SK-N-SH treated with all-trans-retinoic acid at 6 μM for 48 hours (cell line): ENCODE measurements at regions not wholly inside any gene's neighbourhood (a gene's known extent, or its start where the extent isn't known, plus 50 kb on each side); places are given as distances from the start of the nearest gene placed in this dataset.

ENCODE experiments used
- ARNTL ChIP-seq: fragments of 450-650 bp; formaldehyde crosslinking; IDR thresholded peaks from 2 replicates; pipeline ENCODE4 v1.5.0; 2020; ENCODE audit warnings: low read depth, mild to moderate bottlenecking, moderate library complexity, borderline replicate concordance
- ESRRG ChIP-seq: fragments of 250-450 bp; sonication (Bioruptor Pico); IDR thresholded peaks from 2 replicates; pipeline ENCODE4 v1.6.1; 2021; ENCODE audit warnings: mild to moderate bottlenecking
- OSR1 ChIP-seq: fragments of 250-450 bp; sonication (Bioruptor Pico); IDR thresholded peaks from 2 replicates; pipeline ENCODE4 v1.8.0; 2022; ENCODE audit warnings: moderate library complexity, mild to moderate bottlenecking, inconsistent platforms
- SNAI2 ChIP-seq: fragments of 250-450 bp; sonication (Bioruptor Pico); IDR thresholded peaks from 2 replicates; pipeline ENCODE4 v1.5.0; 2020; ENCODE audit warnings: mild to moderate bottlenecking, moderate library complexity
- TCF4 ChIP-seq: fragments of 250-450 bp; sonication (Bioruptor Pico); IDR thresholded peaks from 2 replicates; pipeline ENCODE4 v1.8.0; 2021; ENCODE audit warnings: mild to moderate bottlenecking, moderate library complexity, borderline replicate concordance
- TOX ChIP-seq: fragments of 250-450 bp; sonication (Bioruptor Pico); IDR thresholded peaks from 2 replicates; pipeline ENCODE4 v1.8.0; 2021; ENCODE audit warnings: mild to moderate bottlenecking, moderate library complexity, borderline replicate concordance
- ZFP3 ChIP-seq: fragments of 250-450 bp; sonication (Bioruptor Pico); IDR thresholded peaks from 2 replicates; pipeline ENCODE4 v1.5.0; 2020; ENCODE audit warnings: mild to moderate bottlenecking, moderate library complexity
- ZFP30 ChIP-seq: fragments of 450-650 bp; formaldehyde crosslinking; IDR thresholded peaks from 2 replicates; pipeline ENCODE4 v1.5.0; 2022; ENCODE audit warnings: mild to moderate bottlenecking, moderate library complexity
- ZNF565 ChIP-seq: fragments of 450-650 bp; formaldehyde crosslinking; conservative IDR thresholded peaks from 2 replicates; pipeline ENCODE4 v1.5.0; 2020; ENCODE audit warnings: low read depth, mild to moderate bottlenecking, moderate library complexity
- ZNF70 ChIP-seq: fragments of 450-650 bp; formaldehyde crosslinking; IDR thresholded peaks from 2 replicates; pipeline ENCODE4 v1.5.0; 2020; ENCODE audit warnings: mild to moderate bottlenecking, moderate library complexity
- TF ChIP-seq, protein P1 (sequence below): fragments of 250-450 bp; sonication (Bioruptor Pico); IDR thresholded peaks from 2 replicates; pipeline ENCODE4 v1.5.1; 2021; ENCODE audit warnings: mild to moderate bottlenecking, moderate library complexity
- TF ChIP-seq, protein P2 (sequence below): fragments of 250-450 bp; sonication (Bioruptor Pico); IDR thresholded peaks from 2 replicates; pipeline ENCODE4 v1.8.0; 2021; ENCODE audit warnings: low read depth, mild to moderate bottlenecking, moderate library complexity, borderline replicate concordance
- TF ChIP-seq, protein P3 (sequence below): fragments of 250-450 bp; sonication (Bioruptor Pico); IDR thresholded peaks from 2 replicates; pipeline ENCODE4 v1.8.0; 2020; ENCODE audit warnings: mild to moderate bottlenecking, moderate library complexity, borderline replicate concordance
- TF ChIP-seq, protein P4 (sequence below): fragments of 250-450 bp; sonication (Bioruptor Pico); IDR thresholded peaks from 2 replicates; pipeline ENCODE4 v1.5.1; 2020; ENCODE audit warnings: low read depth, mild to moderate bottlenecking, moderate library complexity

DNA sequence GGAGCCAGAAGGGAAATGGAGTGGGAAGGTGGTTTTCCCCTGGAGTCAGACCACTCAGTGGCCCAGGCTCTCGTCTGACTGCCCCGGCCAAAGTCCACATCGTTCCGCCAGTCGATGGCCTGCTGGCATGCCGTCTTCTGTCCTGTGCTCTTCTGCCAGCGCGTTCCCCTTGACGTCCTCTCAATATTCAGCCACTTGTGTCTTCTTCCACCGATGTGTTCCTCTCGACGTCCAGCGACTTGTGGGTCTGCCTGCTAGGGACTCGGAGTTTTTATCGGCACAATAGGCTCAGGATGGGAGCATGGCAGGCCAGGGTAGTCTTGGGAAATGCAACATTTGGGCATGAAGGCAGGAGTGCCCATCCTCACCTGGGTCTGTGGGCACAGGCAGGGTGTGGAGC is 542.5 kb upstream of the LMCD1 start:
- TF ChIP-seq ZNF70 (CRISPR knock-in tag) = no peak
- TF ChIP-seq, protein P1, sequence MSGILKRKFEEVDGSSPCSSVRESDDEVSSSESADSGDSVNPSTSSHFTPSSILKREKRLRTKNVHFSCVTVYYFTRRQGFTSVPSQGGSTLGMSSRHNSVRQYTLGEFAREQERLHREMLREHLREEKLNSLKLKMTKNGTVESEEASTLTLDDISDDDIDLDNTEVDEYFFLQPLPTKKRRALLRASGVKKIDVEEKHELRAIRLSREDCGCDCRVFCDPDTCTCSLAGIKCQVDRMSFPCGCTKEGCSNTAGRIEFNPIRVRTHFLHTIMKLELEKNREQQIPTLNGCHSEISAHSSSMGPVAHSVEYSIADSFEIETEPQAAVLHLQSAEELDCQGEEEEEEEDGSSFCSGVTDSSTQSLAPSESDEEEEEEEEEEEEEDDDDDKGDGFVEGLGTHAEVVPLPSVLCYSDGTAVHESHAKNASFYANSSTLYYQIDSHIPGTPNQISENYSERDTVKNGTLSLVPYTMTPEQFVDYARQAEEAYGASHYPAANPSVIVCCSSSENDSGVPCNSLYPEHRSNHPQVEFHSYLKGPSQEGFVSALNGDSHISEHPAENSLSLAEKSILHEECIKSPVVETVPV (CRISPR knock-in tag) = no peak
- TF ChIP-seq OSR1 (CRISPR knock-in tag) = no peak
- no peak for TF ChIP-seq TCF4 (CRISPR knock-in tag)
- no peak for TF ChIP-seq TOX (CRISPR knock-in tag)
- TF ChIP-seq ZNF565 (CRISPR knock-in tag) = no peak
- no peak for TF ChIP-seq ZFP3
- TF ChIP-seq, protein P2, sequence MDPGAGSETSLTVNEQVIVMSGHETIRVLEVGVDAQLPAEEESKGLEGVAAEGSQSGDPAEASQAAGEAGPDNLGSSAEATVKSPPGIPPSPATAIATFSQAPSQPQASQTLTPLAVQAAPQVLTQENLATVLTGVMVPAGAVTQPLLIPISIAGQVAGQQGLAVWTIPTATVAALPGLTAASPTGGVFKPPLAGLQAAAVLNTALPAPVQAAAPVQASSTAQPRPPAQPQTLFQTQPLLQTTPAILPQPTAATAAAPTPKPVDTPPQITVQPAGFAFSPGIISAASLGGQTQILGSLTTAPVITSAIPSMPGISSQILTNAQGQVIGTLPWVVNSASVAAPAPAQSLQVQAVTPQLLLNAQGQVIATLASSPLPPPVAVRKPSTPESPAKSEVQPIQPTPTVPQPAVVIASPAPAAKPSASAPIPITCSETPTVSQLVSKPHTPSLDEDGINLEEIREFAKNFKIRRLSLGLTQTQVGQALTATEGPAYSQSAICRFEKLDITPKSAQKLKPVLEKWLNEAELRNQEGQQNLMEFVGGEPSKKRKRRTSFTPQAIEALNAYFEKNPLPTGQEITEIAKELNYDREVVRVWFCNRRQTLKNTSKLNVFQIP (CRISPR knock-in tag) = no peak
- TF ChIP-seq, protein P3, sequence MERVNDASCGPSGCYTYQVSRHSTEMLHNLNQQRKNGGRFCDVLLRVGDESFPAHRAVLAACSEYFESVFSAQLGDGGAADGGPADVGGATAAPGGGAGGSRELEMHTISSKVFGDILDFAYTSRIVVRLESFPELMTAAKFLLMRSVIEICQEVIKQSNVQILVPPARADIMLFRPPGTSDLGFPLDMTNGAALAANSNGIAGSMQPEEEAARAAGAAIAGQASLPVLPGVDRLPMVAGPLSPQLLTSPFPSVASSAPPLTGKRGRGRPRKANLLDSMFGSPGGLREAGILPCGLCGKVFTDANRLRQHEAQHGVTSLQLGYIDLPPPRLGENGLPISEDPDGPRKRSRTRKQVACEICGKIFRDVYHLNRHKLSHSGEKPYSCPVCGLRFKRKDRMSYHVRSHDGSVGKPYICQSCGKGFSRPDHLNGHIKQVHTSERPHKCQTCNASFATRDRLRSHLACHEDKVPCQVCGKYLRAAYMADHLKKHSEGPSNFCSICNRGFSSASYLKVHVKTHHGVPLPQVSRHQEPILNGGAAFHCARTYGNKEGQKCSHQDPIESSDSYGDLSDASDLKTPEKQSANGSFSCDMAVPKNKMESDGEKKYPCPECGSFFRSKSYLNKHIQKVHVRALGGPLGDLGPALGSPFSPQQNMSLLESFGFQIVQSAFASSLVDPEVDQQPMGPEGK (CRISPR knock-in tag) = no peak
- no peak for TF ChIP-seq SNAI2 (CRISPR knock-in tag)
- TF ChIP-seq, protein P4, sequence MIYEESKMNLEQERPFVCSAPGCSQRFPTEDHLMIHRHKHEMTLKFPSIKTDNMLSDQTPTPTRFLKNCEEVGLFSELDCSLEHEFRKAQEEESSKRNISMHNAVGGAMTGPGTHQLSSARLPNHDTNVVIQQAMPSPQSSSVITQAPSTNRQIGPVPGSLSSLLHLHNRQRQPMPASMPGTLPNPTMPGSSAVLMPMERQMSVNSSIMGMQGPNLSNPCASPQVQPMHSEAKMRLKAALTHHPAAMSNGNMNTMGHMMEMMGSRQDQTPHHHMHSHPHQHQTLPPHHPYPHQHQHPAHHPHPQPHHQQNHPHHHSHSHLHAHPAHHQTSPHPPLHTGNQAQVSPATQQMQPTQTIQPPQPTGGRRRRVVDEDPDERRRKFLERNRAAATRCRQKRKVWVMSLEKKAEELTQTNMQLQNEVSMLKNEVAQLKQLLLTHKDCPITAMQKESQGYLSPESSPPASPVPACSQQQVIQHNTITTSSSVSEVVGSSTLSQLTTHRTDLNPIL (CRISPR knock-in tag) = no peak
- no peak for TF ChIP-seq ARNTL (CRISPR knock-in tag)
- TF ChIP-seq ZFP30 (CRISPR knock-in tag) = no peak
- TF ChIP-seq ESRRG (CRISPR knock-in tag) = no peak
